Nephron (organoid): ENCODE measurements at regions not wholly inside any gene's neighbourhood (a gene's known extent, or its start where the extent isn't known, plus 50 kb on each side); places are given as distances from the start of the nearest gene placed in this dataset.

Experiments
- H3K27ac Mint-ChIP-seq, 3 experiments: 2 replicates each; pipeline ENCODE4 v1.8.0; 2020; ENCODE audit warnings: mixed read lengths in 3 of 3, mild to moderate bottlenecking in 2 of 3, moderate library complexity in 1 of 3
- H3K27me3 Mint-ChIP-seq: 2 replicates; pipeline ENCODE4 v1.8.0; 2021; ENCODE audit warnings: low read depth, mild to moderate bottlenecking, moderate library complexity, mixed read lengths
- H3K36me3 Mint-ChIP-seq: 2 replicates; pipeline ENCODE4 v1.8.0; 2020; ENCODE audit warnings: low read depth, mixed read lengths
- H3K4me1 Mint-ChIP-seq: 2 replicates; pipeline ENCODE4 v1.8.0; 2020; ENCODE audit warnings: mixed read lengths
- H3K4me3 Mint-ChIP-seq, 3 experiments: 2 replicates each; pipeline ENCODE4 v1.8.0; 2020; ENCODE audit warnings: mild to moderate bottlenecking in 3 of 3, mixed read lengths in 3 of 3, moderate library complexity in 2 of 3
- H3K9me3 Mint-ChIP-seq: 2 replicates; pipeline ENCODE4 v1.8.0; 2020; ENCODE audit warnings: mixed read lengths
- TF ChIP-seq, protein P1 (sequence below), 3 experiments: fragments of 200-600 bp; sonication (generic); IDR thresholded peaks; one replicate each; pipeline ENCODE4 v1.5.0; 2021; ENCODE audit warnings: antibody characterized with exemption in 3 of 3; ENCODE audit not compliant: unreplicated experiment in 3 of 3

GRCh38 chr16:51045186-51045585 is 105.9 kb downstream of the SALL1 start:
- Mint-ChIP-seq H3K9me3 (no peaks in the 10 kb centered on the region), H3K4me3 (no peak overlapping the region), H3K27ac (no peak overlapping the region), H3K27me3 (peaks cover 14% of the 10 kb centered on the region), H3K36me3 (no peaks in the 10 kb centered on the region), H3K4me1 (peaks cover 5% of the 10 kb centered on the region)
- TF ChIP-seq, protein P1, sequence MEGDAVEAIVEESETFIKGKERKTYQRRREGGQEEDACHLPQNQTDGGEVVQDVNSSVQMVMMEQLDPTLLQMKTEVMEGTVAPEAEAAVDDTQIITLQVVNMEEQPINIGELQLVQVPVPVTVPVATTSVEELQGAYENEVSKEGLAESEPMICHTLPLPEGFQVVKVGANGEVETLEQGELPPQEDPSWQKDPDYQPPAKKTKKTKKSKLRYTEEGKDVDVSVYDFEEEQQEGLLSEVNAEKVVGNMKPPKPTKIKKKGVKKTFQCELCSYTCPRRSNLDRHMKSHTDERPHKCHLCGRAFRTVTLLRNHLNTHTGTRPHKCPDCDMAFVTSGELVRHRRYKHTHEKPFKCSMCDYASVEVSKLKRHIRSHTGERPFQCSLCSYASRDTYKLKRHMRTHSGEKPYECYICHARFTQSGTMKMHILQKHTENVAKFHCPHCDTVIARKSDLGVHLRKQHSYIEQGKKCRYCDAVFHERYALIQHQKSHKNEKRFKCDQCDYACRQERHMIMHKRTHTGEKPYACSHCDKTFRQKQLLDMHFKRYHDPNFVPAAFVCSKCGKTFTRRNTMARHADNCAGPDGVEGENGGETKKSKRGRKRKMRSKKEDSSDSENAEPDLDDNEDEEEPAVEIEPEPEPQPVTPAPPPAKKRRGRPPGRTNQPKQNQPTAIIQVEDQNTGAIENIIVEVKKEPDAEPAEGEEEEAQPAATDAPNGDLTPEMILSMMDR (IDR thresholded peaks at IDR 0.05; ENCODE audit: unreplicated experiment in 3 of 3): no peak

GRCh38 chr16:51041546-51041945 is 109.5 kb downstream of the SALL1 start:
- Mint-ChIP-seq H3K27ac (no peak overlapping the region), H3K4me1 (no peaks in the 10 kb centered on the region), H3K4me3 (no peak overlapping the region), H3K9me3 (no peaks in the 10 kb centered on the region), H3K27me3 (peaks cover 9% of the 10 kb centered on the region), H3K36me3 (no peaks in the 10 kb centered on the region)
- TF ChIP-seq, protein P1 (IDR thresholded peaks at IDR 0.05; ENCODE audit: unreplicated experiment in 3 of 3): no peak

- Mint-ChIP-seq H3K36me3 (no peaks in the 10 kb centered on the region), H3K4me1 (no peaks in the 10 kb centered on the region), H3K27ac (no peak overlapping the region), H3K27me3 (peaks cover 7% of the 10 kb centered on the region), H3K4me3 (no peak overlapping the region), H3K9me3 (no peaks in the 10 kb centered on the region)
- TF ChIP-seq, protein P1 (IDR thresholded peaks at IDR 0.05; ENCODE audit: unreplicated experiment in 3 of 3): no peak
Observed at GRCh38 chr16:51040637-51041036, 110.4 kb downstream of the SALL1 start.

GRCh38 chr16:51039638-51040331 is 111.3 kb downstream of the SALL1 start:
- peaks cover 3% of the 10 kb centered on the region for H3K27me3 Mint-ChIP-seq
- no peaks in the 10 kb centered on the region for H3K9me3 Mint-ChIP-seq
- H3K4me1 Mint-ChIP-seq: no peaks in the 10 kb centered on the region
- no peak overlapping the region for H3K27ac Mint-ChIP-seq
- TF ChIP-seq, protein P1 (IDR thresholded peaks at IDR 0.05; ENCODE audit: unreplicated experiment in 3 of 3): no peak
- no peaks in the 10 kb centered on the region for H3K36me3 Mint-ChIP-seq
- no peak overlapping the region for H3K4me3 Mint-ChIP-seq

DNA sequence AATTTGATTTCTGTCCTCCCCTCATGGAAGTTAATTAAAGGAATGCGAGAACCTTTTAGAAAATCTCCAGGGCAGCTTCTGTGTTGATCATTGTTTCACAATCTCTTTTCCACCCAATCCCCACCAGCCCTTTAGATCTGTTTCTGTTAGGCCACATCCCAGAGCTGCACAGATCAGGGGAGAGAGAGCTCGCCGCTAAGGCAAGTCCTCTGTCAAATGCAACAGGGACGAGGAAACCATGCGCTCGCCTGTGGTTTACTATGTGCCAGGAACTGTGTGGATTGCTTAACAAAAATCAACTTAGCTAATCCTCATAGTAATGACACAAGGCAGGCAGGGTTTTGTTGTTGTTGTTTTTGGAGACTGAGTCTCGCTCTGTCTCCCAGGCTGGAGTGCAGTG is 115.4 kb downstream of the SALL1 start:
- Mint-ChIP-seq H3K27ac (no peak overlapping the region), H3K4me1 (peaks cover 6% of the 10 kb centered on the region), H3K36me3 (no peaks in the 10 kb centered on the region), H3K4me3 (no peak overlapping the region), H3K27me3 (peaks cover 3% of the 10 kb centered on the region), H3K9me3 (no peaks in the 10 kb centered on the region)
- TF ChIP-seq, protein P1 (IDR thresholded peaks at IDR 0.05; ENCODE audit: unreplicated experiment in 3 of 3): no peak

DNA sequence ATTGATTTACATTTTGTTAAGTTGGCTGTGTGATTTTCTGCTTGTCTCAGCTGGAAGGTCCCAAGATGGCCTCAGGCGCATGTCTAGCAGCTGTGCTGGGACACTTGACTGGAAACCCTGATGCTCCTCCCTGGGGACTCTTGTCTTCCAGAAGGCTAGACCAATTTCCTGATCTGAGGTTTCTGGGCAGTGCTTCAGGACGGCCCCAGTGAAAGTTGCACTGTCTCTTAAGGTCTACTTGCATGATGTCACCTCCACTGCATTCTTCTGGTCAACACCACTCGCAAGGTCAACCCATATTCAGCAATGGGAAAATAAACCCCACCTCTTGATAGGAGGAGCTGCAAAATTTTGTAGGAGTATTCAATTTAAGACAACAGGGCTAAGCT is 116.0 kb downstream of the SALL1 start:
- no peaks in the 10 kb centered on the region for H3K36me3 Mint-ChIP-seq
- H3K27ac Mint-ChIP-seq: no peak overlapping the region
- peaks cover 6% of the 10 kb centered on the region for H3K27me3 Mint-ChIP-seq
- no peak overlapping the region for H3K4me3 Mint-ChIP-seq
- TF ChIP-seq, protein P1 (IDR thresholded peaks at IDR 0.05; ENCODE audit: unreplicated experiment in 3 of 3): no peak
- H3K9me3 Mint-ChIP-seq: no peaks in the 10 kb centered on the region
- H3K4me1 Mint-ChIP-seq: peaks cover 6% of the 10 kb centered on the region
